ENCODE measurements at regions not wholly inside any gene's neighbourhood (a gene's known extent, or its start where the extent isn't known, plus 50 kb on each side); places are given as distances from the start of the nearest gene placed in this dataset.

DNA sequence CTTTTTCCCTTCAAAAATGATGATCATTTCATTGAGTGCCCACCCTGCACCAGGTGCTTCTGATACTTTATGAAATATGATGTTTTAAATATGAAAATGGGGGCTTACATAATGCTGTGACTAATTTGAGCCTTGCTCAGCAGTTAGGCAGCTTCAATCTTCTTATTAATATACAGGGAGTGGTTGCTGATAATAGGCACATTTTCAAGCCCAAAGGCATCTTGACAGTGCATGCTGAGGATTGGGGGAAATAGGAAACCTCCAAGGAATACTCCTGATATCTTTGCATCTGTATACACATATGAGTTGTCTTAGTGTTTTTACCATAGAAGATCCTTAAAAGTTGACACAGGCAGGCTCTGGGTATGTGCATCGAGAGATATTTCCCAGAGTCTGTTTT is 262.3 kb upstream of the SASH1 start:
- H3K27me3 ChIP-seq: no peaks in the 10 kb centered on the region
- no peak overlapping the region for H3K27ac ChIP-seq
- no peak overlapping the region for H3K4me3 ChIP-seq
- DNase-seq (ENCODE audit: low spot score in 2 of 2): no peak
- H3K36me3 ChIP-seq: no peaks in the 10 kb centered on the region
- no peaks in the 10 kb centered on the region for H3K9me3 ChIP-seq
- no peaks in the 10 kb centered on the region for H3K4me1 ChIP-seq
- intact Hi-C loops (cut with DNase I): no loop called here
- TF ChIP-seq, protein P1, sequence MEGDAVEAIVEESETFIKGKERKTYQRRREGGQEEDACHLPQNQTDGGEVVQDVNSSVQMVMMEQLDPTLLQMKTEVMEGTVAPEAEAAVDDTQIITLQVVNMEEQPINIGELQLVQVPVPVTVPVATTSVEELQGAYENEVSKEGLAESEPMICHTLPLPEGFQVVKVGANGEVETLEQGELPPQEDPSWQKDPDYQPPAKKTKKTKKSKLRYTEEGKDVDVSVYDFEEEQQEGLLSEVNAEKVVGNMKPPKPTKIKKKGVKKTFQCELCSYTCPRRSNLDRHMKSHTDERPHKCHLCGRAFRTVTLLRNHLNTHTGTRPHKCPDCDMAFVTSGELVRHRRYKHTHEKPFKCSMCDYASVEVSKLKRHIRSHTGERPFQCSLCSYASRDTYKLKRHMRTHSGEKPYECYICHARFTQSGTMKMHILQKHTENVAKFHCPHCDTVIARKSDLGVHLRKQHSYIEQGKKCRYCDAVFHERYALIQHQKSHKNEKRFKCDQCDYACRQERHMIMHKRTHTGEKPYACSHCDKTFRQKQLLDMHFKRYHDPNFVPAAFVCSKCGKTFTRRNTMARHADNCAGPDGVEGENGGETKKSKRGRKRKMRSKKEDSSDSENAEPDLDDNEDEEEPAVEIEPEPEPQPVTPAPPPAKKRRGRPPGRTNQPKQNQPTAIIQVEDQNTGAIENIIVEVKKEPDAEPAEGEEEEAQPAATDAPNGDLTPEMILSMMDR (IDR thresholded peaks at IDR 0.05): no peak

DNA sequence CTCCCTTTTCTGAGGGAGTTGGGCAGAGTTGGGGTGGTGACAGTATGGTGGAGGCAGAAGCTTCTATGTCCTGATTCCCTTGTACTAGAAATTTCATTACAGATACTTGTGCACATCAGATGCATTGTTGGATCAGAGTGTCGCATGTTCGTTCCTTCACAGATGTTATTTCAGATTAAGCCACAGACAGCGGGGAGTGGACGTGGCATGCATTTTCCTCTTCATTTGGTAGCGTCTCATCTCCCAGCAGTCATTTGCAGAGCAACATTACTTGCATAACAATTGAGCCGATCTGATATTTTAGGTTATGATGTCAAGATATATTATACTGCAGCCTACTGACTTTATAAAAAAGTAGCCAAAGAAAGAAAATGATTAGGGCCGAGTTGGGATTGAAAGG is 261.6 kb upstream of the SASH1 start:
- no peak for DNase-seq (ENCODE audit: low spot score in 2 of 2)
- H3K27ac ChIP-seq: no peak overlapping the region
- H3K9me3 ChIP-seq: no peaks in the 10 kb centered on the region
- no peaks in the 10 kb centered on the region for H3K36me3 ChIP-seq
- H3K4me3 ChIP-seq: no peak overlapping the region
- no peaks in the 10 kb centered on the region for H3K4me1 ChIP-seq
- H3K27me3 ChIP-seq: no peaks in the 10 kb centered on the region
- TF ChIP-seq, protein P1 (IDR thresholded peaks at IDR 0.05): no peak
- intact Hi-C loops (cut with DNase I): no loop called here

DNA sequence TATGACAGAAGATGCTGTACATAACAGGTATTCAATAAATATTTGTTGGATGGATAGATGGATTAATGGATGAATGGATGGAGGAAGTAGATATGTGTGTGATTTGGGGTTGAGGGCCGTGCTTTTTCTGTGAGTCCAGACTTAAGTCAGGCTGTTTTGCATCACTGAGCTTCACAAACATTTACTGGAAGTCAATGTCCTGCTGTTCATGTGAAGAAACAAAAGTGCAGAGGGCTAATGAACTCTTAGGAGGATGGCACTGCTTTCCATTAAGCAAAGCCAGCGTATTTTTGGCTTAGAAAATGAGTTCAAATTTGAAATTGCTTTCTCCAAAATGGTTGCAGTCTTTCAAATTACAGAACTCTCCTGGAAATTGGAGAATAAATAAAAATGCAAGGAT is 260.6 kb upstream of the SASH1 start:
- Histone ChIP-seq H3K36me3 (no peaks in the 10 kb centered on the region), H3K27ac (no peak overlapping the region), H3K27me3 (no peaks in the 10 kb centered on the region), H3K9me3 (no peaks in the 10 kb centered on the region), H3K4me3 (no peak overlapping the region), H3K4me1 (no peaks in the 10 kb centered on the region)
- TF ChIP-seq, protein P1 (IDR thresholded peaks at IDR 0.05): no peak
- intact Hi-C loops (cut with DNase I): no loop called here
- DNase-seq (ENCODE audit: low spot score in 2 of 2): no peak

DNA sequence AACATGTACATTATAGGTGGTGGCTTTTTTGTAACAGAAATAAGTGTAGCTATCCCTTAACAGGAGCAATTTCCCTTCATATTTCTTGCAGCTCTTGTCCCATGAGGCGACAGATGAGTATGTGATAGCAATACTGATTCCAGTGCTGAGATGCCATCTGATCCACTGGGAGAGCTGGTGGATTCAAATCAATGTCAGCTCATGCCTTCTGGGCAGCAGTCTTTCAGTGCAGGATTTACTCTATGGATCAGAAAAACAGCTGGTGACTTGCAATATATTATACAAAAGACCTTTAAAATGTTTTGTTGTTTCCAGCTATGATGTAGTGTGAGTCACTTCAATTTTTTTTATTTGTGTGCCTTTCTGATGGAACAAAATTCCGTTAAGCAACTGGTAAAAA is 259.9 kb upstream of the SASH1 start:
- Histone ChIP-seq H3K27ac (no peak overlapping the region), H3K4me3 (no peak overlapping the region), H3K4me1 (no peaks in the 10 kb centered on the region), H3K9me3 (no peaks in the 10 kb centered on the region), H3K27me3 (no peaks in the 10 kb centered on the region), H3K36me3 (no peaks in the 10 kb centered on the region)
- DNase-seq (ENCODE audit: low spot score in 2 of 2): no peak
- TF ChIP-seq, protein P1 (IDR thresholded peaks at IDR 0.05): no peak
- intact Hi-C loops (cut with DNase I): no loop called here

DNA sequence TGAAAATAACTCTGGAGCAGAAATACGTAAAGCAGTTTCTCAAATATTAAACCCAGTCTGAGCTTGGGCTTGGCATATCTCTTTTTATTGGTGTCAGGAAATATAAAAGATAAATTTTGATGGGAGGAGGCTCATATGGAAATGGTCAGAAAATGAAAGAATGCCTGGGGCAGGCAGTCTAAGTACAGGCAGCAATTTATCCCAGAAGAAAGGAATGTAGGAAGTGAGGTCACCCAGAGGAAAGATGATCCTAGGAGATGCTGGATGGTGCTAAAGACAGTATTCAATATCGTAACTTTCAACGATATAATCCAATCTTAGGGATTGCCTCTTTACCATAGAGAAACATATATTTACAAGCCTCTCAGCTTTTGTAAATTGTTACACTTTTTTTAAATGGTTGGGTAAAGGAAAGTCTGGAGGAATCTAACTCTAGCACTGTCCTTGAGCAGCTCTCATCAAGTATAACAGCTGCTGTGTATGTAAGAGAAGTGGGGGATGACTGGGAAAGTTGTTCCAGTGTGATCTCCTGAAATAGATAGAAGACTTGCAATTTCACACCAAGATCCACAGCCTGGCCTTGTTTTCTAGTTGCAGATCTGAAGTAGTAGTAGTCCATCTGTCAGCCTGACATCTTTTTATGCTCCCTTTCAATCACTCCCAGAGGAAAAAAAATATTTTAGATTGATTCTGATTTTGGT is 256.9 kb upstream of the SASH1 start:
- intact Hi-C loops (cut with DNase I): no loop called here
- no peak overlapping the region for H3K27ac ChIP-seq
- no peaks in the 10 kb centered on the region for H3K36me3 ChIP-seq
- no peaks in the 10 kb centered on the region for H3K4me1 ChIP-seq
- H3K4me3 ChIP-seq: no peak overlapping the region
- no peaks in the 10 kb centered on the region for H3K27me3 ChIP-seq
- TF ChIP-seq, protein P1 (IDR thresholded peaks at IDR 0.05): no peak
- DNase-seq (ENCODE audit: low spot score in 2 of 2): no peak
- peaks cover 0 to 3% of the 10 kb centered on the region in 2 donors for H3K9me3 ChIP-seq

DNA sequence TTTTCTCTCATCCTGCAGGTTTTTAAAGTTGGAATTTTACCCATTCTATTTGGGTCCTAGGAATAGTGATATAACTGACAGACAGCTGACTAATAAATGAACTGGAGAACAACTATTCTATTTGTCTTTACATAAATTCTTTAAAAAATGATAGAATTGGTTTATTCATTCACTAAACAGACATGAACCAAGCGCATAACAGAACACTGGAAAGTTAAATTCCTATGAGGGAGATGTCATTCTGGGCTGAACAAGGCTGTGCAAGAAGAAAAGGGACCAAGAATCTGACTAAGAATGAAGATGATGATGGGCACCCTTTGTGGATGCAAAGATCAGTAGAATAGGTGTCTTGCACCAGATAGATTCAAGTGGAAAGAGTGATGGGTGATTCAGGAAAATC is 256.3 kb upstream of the SASH1 start:
- intact Hi-C loops (cut with DNase I): no loop called here
- no peak overlapping the region for H3K27ac ChIP-seq

More for the DNA sequence above, 256.3 kb upstream of the SASH1 start:
- Histone ChIP-seq H3K4me1 (no peaks in the 10 kb centered on the region), H3K27me3 (no peaks in the 10 kb centered on the region), H3K36me3 (no peaks in the 10 kb centered on the region), H3K9me3 (peaks cover 0 to 9% of the 10 kb centered on the region in 2 donors), H3K4me3 (no peak overlapping the region)
- no peak for DNase-seq (ENCODE audit: low spot score in 2 of 2)
- TF ChIP-seq, protein P1 (IDR thresholded peaks at IDR 0.05): no peak

Measured in ascending aorta (tissue), 2 donors.